Activated CD4-positive, CD25-positive, alpha-beta regulatory T cell treated with anti-CD3 and anti-CD28 coated beads, Interleukin-2, amount 50 U/mL, for 24 hours (primary cell): ENCODE measurements at regions not wholly inside any gene's neighbourhood (a gene's known extent, or its start where the extent isn't known, plus 50 kb on each side); places are given as distances from the start of the nearest gene placed in this dataset.

Source experiments
- ATAC-seq, 2 donors: fragments of 150-1000 bp; cut with Tn5 transposase; one replicate each; pipeline ENCODE4 v1.10.0; 2021; ENCODE audit warnings: mild to moderate bottlenecking in 1 of 2, moderate library complexity in 1 of 2

- no peak for ATAC-seq
Observed at GRCh38 chr12:41881891-41882805, 262.5 kb downstream of the GXYLT1 start.

- ATAC-seq, result no peak
Observed at GRCh38 chr12:41869432-41869831, 275.2 kb downstream of the GXYLT1 start.

- ATAC-seq, result no peak
Observed at GRCh38 chr12:41866878-41867430, 277.7 kb downstream of the GXYLT1 start.

DNA sequence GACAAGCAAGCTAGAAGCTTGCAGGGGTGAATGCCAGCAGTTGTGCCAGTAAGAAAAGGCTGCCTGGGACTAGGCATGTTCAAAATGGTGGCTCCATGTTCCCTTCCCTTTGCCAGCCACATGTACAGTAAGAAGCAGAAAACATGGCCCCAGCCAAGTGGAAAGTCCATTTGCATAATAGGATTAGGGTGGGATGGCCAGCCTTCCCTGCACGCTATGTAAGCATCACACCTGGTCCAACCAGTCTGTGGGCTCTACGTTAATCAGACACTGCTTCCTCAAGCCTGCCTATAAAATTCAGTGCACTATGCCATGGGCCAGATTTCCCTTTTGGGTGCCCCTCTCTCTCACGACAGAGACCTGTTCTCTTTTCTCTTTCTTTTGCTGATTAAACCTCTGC is 288.4 kb downstream of the GXYLT1 start:
- ATAC-seq, result no peak

DNA sequence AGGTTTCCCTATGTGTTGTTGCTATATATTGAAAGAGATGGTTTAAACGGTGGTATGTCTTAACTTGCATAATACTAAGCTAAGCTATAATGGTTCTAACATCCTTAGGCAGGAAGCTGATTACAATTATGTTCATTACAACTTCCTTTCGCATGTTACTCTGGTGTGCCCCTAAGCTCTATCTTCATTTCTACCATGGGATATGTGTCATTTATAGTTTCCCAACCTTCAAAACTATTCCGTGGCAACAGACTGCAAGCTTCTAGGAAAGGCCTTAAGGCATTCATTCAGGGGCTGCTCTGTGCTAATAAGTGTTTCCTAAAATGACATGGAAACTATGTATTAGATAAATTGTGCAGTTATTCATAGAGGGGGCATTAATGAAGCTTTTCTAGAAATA is 294.6 kb downstream of the GXYLT1 start:
- ATAC-seq, result no peak

DNA sequence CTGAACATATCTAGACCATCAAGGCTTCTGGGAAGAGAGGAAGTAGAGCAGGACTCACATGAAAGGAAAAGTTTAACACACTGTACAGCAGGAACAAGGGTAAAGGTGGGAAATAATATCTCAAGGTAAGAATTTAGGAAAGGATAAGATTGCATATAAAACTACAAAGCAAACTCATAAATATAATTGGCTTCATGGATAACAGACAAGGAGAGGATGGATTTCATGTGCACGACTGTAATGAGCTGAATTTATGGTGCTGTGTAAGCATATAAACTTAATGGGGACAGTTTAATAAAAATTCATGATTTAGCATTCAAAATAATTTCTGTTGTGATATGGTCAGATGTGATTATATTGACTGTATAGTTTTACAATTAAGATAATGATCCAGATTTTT is 298.0 kb downstream of the GXYLT1 start:
- ATAC-seq, result no peak

DNA sequence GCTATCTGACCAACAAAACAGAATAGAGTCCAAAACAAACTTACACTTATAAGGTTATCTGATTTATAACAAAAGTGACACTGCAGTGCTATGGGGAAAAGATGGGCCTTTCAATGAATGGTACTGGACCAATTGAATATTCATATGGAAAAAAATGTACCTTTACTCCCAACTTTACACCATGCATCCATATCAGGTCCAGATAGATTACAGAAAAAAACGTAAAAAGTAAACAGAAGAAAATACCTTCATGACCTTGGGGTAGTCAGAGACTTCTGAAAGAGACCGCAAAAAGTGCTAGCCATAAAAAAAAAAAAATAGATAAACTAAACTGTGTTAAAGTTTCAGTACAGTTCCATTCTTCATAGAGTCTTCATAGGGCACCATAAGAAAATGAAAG is 308.3 kb downstream of the GXYLT1 start:
- ATAC-seq, result no peak

- no peak for ATAC-seq
Observed at GRCh38 chr12:41835556-41835955, 309.1 kb downstream of the GXYLT1 start.

- ATAC-seq, result no peak
Observed at GRCh38 chr12:41819948-41820347, 324.7 kb downstream of the GXYLT1 start.

- no peak for ATAC-seq
Observed at GRCh38 chr12:41804026-41804425, 340.6 kb downstream of the GXYLT1 start.

GRCh38 chr12:41802803-41803202 is 341.9 kb downstream of the GXYLT1 start:
- ATAC-seq, result no peak

- no peak for ATAC-seq
Observed at GRCh38 chr12:41801261-41801660, 343.4 kb downstream of the GXYLT1 start.

GRCh38 chr12:41799671-41800070 is 345.0 kb downstream of the GXYLT1 start:
- no peak for ATAC-seq

DNA sequence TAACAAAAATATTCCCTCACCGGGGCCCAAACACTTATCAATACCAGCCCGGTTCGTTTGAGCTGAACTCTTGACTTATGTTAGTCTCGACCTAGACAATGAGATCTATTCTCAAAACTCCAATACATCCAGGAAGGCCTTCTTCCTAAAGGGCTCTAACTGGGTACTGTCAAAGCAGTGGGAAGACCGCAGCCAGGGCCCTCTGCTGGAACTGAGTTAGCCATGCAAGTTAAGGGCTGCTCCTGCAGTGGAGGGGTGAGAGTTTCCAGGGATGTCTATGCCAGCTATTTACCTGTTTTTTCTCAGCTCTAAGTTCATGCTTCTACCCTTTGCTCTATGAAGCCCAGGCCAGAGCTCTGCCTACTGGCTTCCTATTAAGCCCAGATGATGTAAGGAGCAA is 348.8 kb downstream of the GXYLT1 start:
- no peak for ATAC-seq

- no peak for ATAC-seq
Observed at GRCh38 chr12:41795051-41795600, 349.5 kb downstream of the GXYLT1 start.

- ATAC-seq, result no peak
Observed at GRCh38 chr12:41794336-41794735, 350.3 kb downstream of the GXYLT1 start.

- ATAC-seq, result no peak
Observed at GRCh38 chr12:41784957-41785356, 359.7 kb downstream of the GXYLT1 start.

DNA sequence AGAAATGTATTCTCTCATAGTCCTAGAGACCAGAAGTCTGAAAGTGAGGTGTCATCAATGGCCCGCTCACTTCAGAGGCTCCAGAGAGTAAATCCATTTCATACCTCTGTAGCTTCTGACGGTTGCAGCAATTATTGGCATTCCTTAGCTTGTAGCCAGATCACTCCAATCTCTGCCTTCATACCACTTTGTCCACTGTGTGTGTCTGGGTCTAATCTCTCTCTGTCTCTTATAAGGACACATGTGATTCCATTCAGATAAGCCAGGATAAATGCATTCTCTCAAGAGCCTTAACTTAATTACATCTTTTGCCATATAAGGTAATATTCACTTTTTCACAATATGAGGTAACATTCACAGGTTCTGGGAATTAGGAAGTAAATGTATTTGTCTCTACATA is 365.7 kb downstream of the GXYLT1 start:
- no peak for ATAC-seq

DNA sequence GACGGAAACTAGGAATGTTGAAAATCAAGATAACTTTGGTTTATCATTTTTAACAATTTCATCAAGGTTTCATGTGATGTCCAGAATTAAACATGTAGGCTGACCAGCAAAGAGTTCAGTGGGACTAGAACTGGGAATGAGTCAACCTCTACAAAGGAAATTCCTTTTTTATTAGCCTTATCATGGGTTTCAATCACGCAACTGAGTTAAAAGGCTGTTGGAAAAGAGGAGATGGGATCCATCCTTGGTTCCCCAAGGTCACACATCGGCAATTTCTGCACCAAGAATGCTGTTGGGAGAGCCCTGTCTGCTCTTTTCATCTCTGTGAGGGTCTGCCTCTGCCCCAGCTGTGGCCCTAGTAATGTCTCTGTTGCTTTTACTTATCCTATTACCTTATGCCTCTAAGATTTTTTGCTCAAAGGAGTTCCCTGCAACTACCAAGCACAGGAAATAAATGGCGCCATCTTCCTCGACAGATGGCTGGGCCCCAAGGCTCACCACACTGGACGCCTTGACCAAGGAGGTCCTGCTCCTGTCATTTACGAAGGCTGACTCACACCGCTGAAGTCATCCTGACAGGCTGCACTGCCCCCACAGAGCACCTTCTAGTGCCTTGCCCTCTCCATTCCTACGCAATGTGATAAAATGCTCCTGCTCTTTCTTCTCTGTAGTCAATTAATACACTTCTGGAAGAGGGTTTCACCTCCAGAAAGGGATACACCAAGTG is 367.4 kb downstream of the GXYLT1 start:
- no peak for ATAC-seq

GRCh38 chr12:41772478-41772877 is 372.2 kb downstream of the GXYLT1 start:
- no peak for ATAC-seq

DNA sequence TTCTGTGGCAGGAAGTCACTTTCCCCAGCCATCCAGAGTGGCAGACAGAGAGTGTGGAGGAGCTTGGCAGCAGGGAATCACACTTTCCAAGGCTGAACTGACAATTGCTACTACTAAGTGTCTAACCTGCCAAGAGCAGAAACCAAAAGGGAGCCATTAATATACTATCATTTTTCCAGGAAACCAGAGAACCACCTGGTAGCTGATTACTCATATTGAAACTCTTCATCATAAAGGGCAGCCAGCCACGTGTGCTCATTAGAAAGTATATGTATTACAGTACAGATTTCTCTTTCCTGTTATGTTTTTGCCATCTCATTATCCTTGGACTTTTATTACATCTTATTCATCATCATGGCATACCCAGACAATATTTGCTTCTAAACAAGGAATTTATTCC is 374.9 kb downstream of the GXYLT1 start:
- peak; percentile 21 to 52 for ATAC-seq

- ATAC-seq, result no peak
Observed at GRCh38 chr12:41768456-41768855, 376.2 kb downstream of the GXYLT1 start.

- ATAC-seq, result no peak
Observed at GRCh38 chr12:41762691-41763090, 382.0 kb downstream of the GXYLT1 start.
